Panc1 (cell line): ENCODE measurements at regions not wholly inside any gene's neighbourhood (a gene's known extent, or its start where the extent isn't known, plus 50 kb on each side); places are given as distances from the start of the nearest gene placed in this dataset.

ENCODE experiments used
- CTCF ChIP-seq: fragments of 450-650 bp; IDR thresholded peaks from 2 replicates; pipeline ENCODE4 v1.5.1; 2017; ENCODE audit warnings: mild to moderate bottlenecking
- POLR2AphosphoS5 ChIP-seq: IDR thresholded peaks from 2 replicates; pipeline ENCODE4 v1.6.1; 2012; ENCODE audit warnings: mild to moderate bottlenecking, low read depth, low read length, moderate library complexity
- REST ChIP-seq, 2 experiments: IDR thresholded peaks; 2 replicates each; pipeline ENCODE4 v1.6.1; 2011 to 2012; ENCODE audit warnings: low read depth in 2 of 2, control low read depth in 1 of 2, low read length in 1 of 2, mild to moderate bottlenecking in 1 of 2, moderate library complexity in 1 of 2; ENCODE audit not compliant: insufficient read depth in 1 of 2
- SIN3A ChIP-seq: IDR thresholded peaks from 2 replicates; pipeline ENCODE4 v1.6.1; 2012; ENCODE audit warnings: low read depth, mild to moderate bottlenecking, low read length, moderate library complexity, borderline replicate concordance; ENCODE audit not compliant: insufficient read depth

- TF ChIP-seq CTCF (no peak), POLR2AphosphoS5 (no peak), SIN3A (no peak), REST (IDR thresholded peaks at IDR 0.05; ENCODE audit: insufficient read depth in 1 of 2, low read depth in 2 of 2, low read length in 1 of 2) (no peak)
Observed at GRCh38 chrX:149120459-149120858, 384.6 kb downstream of the IDS start.
